ENCODE measurements at regions not wholly inside any gene's neighbourhood (a gene's known extent, or its start where the extent isn't known, plus 50 kb on each side); places are given as distances from the start of the nearest gene placed in this dataset.

DNA sequence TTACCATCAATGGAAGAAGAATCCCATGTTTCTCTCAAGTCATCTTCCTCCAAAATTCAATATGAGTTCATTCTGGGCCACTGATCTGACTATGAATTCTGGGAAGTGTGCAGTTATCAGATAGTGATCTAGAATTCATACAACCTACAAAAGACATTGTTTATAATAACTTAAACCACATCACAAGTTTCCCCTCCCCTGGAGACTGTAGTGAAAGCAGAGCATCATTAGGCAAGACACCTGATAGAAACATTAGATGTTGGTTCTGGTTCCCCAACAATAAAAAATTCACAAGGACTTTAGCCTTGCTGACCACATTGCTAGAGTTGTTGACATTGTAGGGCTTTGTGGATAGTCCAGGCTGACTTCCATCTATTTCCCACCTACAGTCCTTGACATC, 506.4 kb upstream of the JAG1 start (continued):
- no peak for TF ChIP-seq CHD7 (IDR thresholded peaks at IDR 0.05; ENCODE audit: insufficient replicate concordance, low read length)

Measured in H1 (cell line).